Panc1 (cell line): ENCODE measurements at regions not wholly inside any gene's neighbourhood (a gene's known extent, or its start where the extent isn't known, plus 50 kb on each side); places are given as distances from the start of the nearest gene placed in this dataset.
"Not testable (repeated sequence)": the region's sequence is repeated elsewhere in the genome, so short reads cannot be mapped to it uniquely, and the experiment has no call there.

ENCODE experiments used
- ATAC-seq: fragments of 200-7000 bp; cut with Tn5 transposase; 2 replicates; pipeline ENCODE4 v1.9.1; 2020; ENCODE audit warnings: mild to moderate bottlenecking, moderate library complexity
- BruUV-seq: library from RNA; stranded (reverse); fragments of 400-500 nt; replicated peaks from 2 replicates; lab custom pipeline; 2021; lab: Mats Ljungman, UMichigan
- CTCF ChIA-PET: fragments of 300-600 bp; sonication (Branson Sonifier 250); formaldehyde crosslinking; loops from one replicate; lab custom pipeline; 2022; ENCODE audit warnings: antibody characterized with exemption; lab: Charles Lee
- POLR2A ChIA-PET: fragments of 300-600 bp; sonication (Branson Sonifier 250); formaldehyde crosslinking; loops from one replicate; lab custom pipeline; 2022; ENCODE audit warnings: antibody characterized with exemption; lab: Charles Lee
- DNase-seq: peaks from one replicate; pipeline ENCODE4 v3.0.0-alpha.2; 2010; ENCODE audit warnings: low read depth, low spot score
- H3K27ac ChIP-seq: 2 replicates; pipeline ENCODE4 v1.5.1; 2011; ENCODE audit warnings: mild to moderate bottlenecking, low read length, inconsistent platforms
- H3K27me3 ChIP-seq: fragments of 200-500 bp; sonication (Bioruptor generic); 2 replicates; pipeline ENCODE4 v1.6.0; 2014; ENCODE audit warnings: low read length, inconsistent platforms; ENCODE audit not compliant: control insufficient read depth, insufficient read depth
- H3K36me3 ChIP-seq: fragments of 200-500 bp; sonication (Bioruptor generic); 2 replicates; pipeline ENCODE4 v1.5.1; 2014; ENCODE audit warnings: inconsistent platforms, mild to moderate bottlenecking, low read length, moderate library complexity; ENCODE audit not compliant: control insufficient read depth, insufficient read depth
- H3K4me1 ChIP-seq: 2 replicates; pipeline ENCODE4 v1.5.1; 2011; ENCODE audit warnings: inconsistent platforms, mild to moderate bottlenecking, low read length, moderate library complexity; ENCODE audit not compliant: control insufficient read depth, insufficient read depth
- H3K4me3 ChIP-seq, 2 experiments: 2 replicates each; pipeline ENCODE4 v1.5.1; 2011 to 2012; ENCODE audit warnings: low read depth in 2 of 2, low read length in 2 of 2, mild to moderate bottlenecking in 2 of 2, inconsistent platforms in 1 of 2, moderate library complexity in 1 of 2
- H3K9me3 ChIP-seq: fragments of 200-500 bp; sonication (Bioruptor generic); 2 replicates; pipeline ENCODE4 v1.5.1; 2014; ENCODE audit warnings: low read depth, mild to moderate bottlenecking, inconsistent platforms, low read length, moderate library complexity; ENCODE audit not compliant: control insufficient read depth, insufficient read depth
- CTCF ChIP-seq: fragments of 450-650 bp; IDR thresholded peaks from 2 replicates; pipeline ENCODE4 v1.5.1; 2017; ENCODE audit warnings: mild to moderate bottlenecking
- POLR2AphosphoS5 ChIP-seq: IDR thresholded peaks from 2 replicates; pipeline ENCODE4 v1.6.1; 2012; ENCODE audit warnings: mild to moderate bottlenecking, low read depth, low read length, moderate library complexity
- REST ChIP-seq, 2 experiments: IDR thresholded peaks; 2 replicates each; pipeline ENCODE4 v1.6.1; 2011 to 2012; ENCODE audit warnings: low read depth in 2 of 2, control low read depth in 1 of 2, low read length in 1 of 2, mild to moderate bottlenecking in 1 of 2, moderate library complexity in 1 of 2; ENCODE audit not compliant: insufficient read depth in 1 of 2
- SIN3A ChIP-seq: IDR thresholded peaks from 2 replicates; pipeline ENCODE4 v1.6.1; 2012; ENCODE audit warnings: low read depth, mild to moderate bottlenecking, low read length, moderate library complexity, borderline replicate concordance; ENCODE audit not compliant: insufficient read depth
- TCF7L2 ChIP-seq: IDR thresholded peaks from 2 replicates; pipeline ENCODE4 v1.6.1; 2011; ENCODE audit warnings: mild to moderate bottlenecking, low read depth, low read length, inconsistent platforms
- in situ Hi-C: cut with HindIII; loops from 2 replicates; pipeline ENCODE4 v1.10.0; 2016; ENCODE audit warnings: low sequenced_read_pairs, low pct_unique_long_range_greater_than_20kb
- intact Hi-C: fragments of 100-400 bp; cut with micrococcal nuclease; formaldehyde crosslinking; loops from one replicate; pipeline ENCODE4 v1.10.0; 2022; ENCODE audit not compliant: unreplicated experiment

- no peak overlapping the region for H3K27ac ChIP-seq
- intact Hi-C loops (no loop called here), in situ Hi-C loops (no loop called here)
- H3K27me3 ChIP-seq, result no peaks in the 10 kb centered on the region
- no peak for DNase-seq
- BruUV-seq, result no TSS peak
- H3K4me3 ChIP-seq, result no peak overlapping the region
- no peak for TF ChIP-seq SIN3A
- no peak for TF ChIP-seq REST (IDR thresholded peaks at IDR 0.05; ENCODE audit: insufficient read depth in 1 of 2, low read depth in 2 of 2, low read length in 1 of 2)
- TF ChIP-seq POLR2AphosphoS5, result no peak
- no peak for TF ChIP-seq CTCF
- TF ChIP-seq TCF7L2, result no peak
- ChIA-PET POLR2A (no interaction called here), CTCF (no interaction called here)
- H3K36me3 ChIP-seq, result no peaks in the 10 kb centered on the region
- H3K4me1 ChIP-seq, result no peaks in the 10 kb centered on the region
- H3K9me3 ChIP-seq, result no peaks in the 10 kb centered on the region
- ATAC-seq, result no peak
Observed at GRCh38 chr15:22262613-22263020, 182.3 kb downstream of the OR4M2 start.

- H3K36me3 ChIP-seq, result no peaks in the 10 kb centered on the region
- in situ Hi-C loops (no loop called here), intact Hi-C loops (no loop called here)
- BruUV-seq, result no TSS peak
- POLR2A ChIA-PET, result no interaction called here
- no peak overlapping the region for H3K4me3 ChIP-seq
- H3K27ac ChIP-seq, result no peak overlapping the region
- ATAC-seq (no peak), DNase-seq (no peak)
- CTCF ChIA-PET, result no interaction called here
- no peaks in the 10 kb centered on the region for H3K27me3 ChIP-seq
- no peaks in the 10 kb centered on the region for H3K9me3 ChIP-seq
- TF ChIP-seq SIN3A (no peak), POLR2AphosphoS5 (no peak), TCF7L2 (no peak), REST (IDR thresholded peaks at IDR 0.05; ENCODE audit: insufficient read depth in 1 of 2, low read depth in 2 of 2, low read length in 1 of 2) (no peak)
- no peaks in the 10 kb centered on the region for H3K4me1 ChIP-seq
Observed at GRCh38 chr15:22263738-22264137, 183.4 kb downstream of the OR4M2 start.

- H3K9me3 ChIP-seq, ATAC-seq, H3K36me3 ChIP-seq, H3K4me1 ChIP-seq, DNase-seq, POLR2A ChIA-PET, H3K4me3 ChIP-seq, in situ Hi-C loops, H3K27me3 ChIP-seq, BruUV-seq, H3K27ac ChIP-seq, CTCF ChIA-PET, intact Hi-C loops: not testable (repeated sequence)
Observed at GRCh38 chr15:22264272-22264671, 183.9 kb downstream of the OR4M2 start.
